ENCODE measurements at regions not wholly inside any gene's neighbourhood (a gene's known extent, or its start where the extent isn't known, plus 50 kb on each side); places are given as distances from the start of the nearest gene placed in this dataset.

DNA sequence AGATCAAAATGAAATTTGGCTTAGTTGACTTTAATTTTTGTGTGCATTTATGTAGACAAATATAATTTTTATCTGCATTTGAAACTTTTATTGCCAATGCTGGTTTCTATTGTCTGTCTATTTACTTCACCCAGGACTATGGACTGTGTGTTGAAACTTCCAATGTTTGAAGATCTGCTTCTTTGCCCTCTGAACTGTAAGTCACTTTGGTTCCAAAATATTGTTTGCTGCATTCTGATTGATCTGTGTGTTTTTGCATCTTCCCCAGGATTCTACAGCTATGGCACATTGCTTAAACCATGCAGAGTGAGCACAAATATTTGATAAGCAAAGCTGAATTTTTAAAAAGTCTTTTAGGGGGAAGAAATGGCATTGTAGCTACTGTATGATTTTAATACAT, 131.0 kb upstream of the SOX5 start:
- intact Hi-C loops (cut with micrococcal nuclease) = no loop called here
- POLR2A ChIA-PET = no interaction called here
- CTCF ChIA-PET = no interaction called here

More for the DNA sequence above, 131.0 kb upstream of the SOX5 start:
- Histone ChIP-seq H3K4me3 (replicated peaks in 1 of 2; ENCODE audit: low read depth in 1 of 2, low read length in 2 of 2) (no peak overlapping the region), H3K36me3 (ENCODE audit: control insufficient read depth in 1 of 2, insufficient read depth in 2 of 2, low read length in 2 of 2) (no peaks in the 10 kb centered on the region), H3K4me2 (ENCODE audit: low read length) (no peak overlapping the region), H2AFZ (ENCODE audit: low read depth, low read length, poor library complexity, severe bottlenecking) (no peak overlapping the region), H4K20me1 (ENCODE audit: insufficient read depth) (no peaks in the 10 kb centered on the region), H3K79me2 (ENCODE audit: insufficient read depth, low read length) (no peaks in the 10 kb centered on the region), H3K9me2 (ENCODE audit: insufficient read depth) (no peaks in the 10 kb centered on the region), H3K9me3 (ENCODE audit: control insufficient read depth in 1 of 2, insufficient read depth in 1 of 2, low read depth in 1 of 2, low read length in 2 of 2) (peaks cover 3 to 38% of the 10 kb centered on the region in 2 experiments; a peak in 2 of 4 replicates), H3K27me3 (ENCODE audit: insufficient read depth, low read length) (no peaks in the 10 kb centered on the region), H3K4me1 (ENCODE audit: control insufficient read depth in 1 of 2, insufficient read depth in 2 of 2, low read length in 2 of 2) (no peaks in the 10 kb centered on the region), H3K27ac (ENCODE audit: low read depth, low read length) (no peak overlapping the region), H3K9ac (ENCODE audit: low read length) (no peak overlapping the region)
- no peak for DNase-seq (ENCODE audit: low read depth, low spot score)
- BruUV-seq (replicated peaks) = no TSS peak
- TF ChIP-seq ZNF274 (IDR thresholded peaks at IDR 0.05; ENCODE audit: low read depth, low read length) = no peak
- TF ChIP-seq TCF7L2 (IDR thresholded peaks at IDR 0.05; ENCODE audit: borderline replicate concordance, extremely low read depth, insufficient read depth, insufficient read length) = no peak
- TF ChIP-seq, protein P1, sequence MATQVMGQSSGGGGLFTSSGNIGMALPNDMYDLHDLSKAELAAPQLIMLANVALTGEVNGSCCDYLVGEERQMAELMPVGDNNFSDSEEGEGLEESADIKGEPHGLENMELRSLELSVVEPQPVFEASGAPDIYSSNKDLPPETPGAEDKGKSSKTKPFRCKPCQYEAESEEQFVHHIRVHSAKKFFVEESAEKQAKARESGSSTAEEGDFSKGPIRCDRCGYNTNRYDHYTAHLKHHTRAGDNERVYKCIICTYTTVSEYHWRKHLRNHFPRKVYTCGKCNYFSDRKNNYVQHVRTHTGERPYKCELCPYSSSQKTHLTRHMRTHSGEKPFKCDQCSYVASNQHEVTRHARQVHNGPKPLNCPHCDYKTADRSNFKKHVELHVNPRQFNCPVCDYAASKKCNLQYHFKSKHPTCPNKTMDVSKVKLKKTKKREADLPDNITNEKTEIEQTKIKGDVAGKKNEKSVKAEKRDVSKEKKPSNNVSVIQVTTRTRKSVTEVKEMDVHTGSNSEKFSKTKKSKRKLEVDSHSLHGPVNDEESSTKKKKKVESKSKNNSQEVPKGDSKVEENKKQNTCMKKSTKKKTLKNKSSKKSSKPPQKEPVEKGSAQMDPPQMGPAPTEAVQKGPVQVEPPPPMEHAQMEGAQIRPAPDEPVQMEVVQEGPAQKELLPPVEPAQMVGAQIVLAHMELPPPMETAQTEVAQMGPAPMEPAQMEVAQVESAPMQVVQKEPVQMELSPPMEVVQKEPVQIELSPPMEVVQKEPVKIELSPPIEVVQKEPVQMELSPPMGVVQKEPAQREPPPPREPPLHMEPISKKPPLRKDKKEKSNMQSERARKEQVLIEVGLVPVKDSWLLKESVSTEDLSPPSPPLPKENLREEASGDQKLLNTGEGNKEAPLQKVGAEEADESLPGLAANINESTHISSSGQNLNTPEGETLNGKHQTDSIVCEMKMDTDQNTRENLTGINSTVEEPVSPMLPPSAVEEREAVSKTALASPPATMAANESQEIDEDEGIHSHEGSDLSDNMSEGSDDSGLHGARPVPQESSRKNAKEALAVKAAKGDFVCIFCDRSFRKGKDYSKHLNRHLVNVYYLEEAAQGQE (IDR thresholded peaks at IDR 0.05; ENCODE audit: low read depth) = no peak
- TF ChIP-seq CEBPB (IDR thresholded peaks at IDR 0.05; ENCODE audit: low read depth) = no peak
- TF ChIP-seq RAD21 (IDR thresholded peaks at IDR 0.05; ENCODE audit: low read depth) = no peak
- TF ChIP-seq, protein P2, sequence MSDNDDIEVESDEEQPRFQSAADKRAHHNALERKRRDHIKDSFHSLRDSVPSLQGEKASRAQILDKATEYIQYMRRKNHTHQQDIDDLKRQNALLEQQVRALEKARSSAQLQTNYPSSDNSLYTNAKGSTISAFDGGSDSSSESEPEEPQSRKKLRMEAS (IDR thresholded peaks at IDR 0.05) = no peak
- no peak for TF ChIP-seq POLR2A (IDR thresholded peaks at IDR 0.05; ENCODE audit: borderline replicate concordance, extremely low read depth, insufficient read depth, insufficient read length)
- TF ChIP-seq FOSL1 (IDR thresholded peaks at IDR 0.05; ENCODE audit: low read depth) = no peak
- TF ChIP-seq, protein P3, sequence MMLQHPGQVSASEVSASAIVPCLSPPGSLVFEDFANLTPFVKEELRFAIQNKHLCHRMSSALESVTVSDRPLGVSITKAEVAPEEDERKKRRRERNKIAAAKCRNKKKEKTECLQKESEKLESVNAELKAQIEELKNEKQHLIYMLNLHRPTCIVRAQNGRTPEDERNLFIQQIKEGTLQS (IDR thresholded peaks at IDR 0.05) = no peak
- no peak for TF ChIP-seq CBX3 (IDR thresholded peaks at IDR 0.05; ENCODE audit: low read depth)
- TF ChIP-seq, protein P4, sequence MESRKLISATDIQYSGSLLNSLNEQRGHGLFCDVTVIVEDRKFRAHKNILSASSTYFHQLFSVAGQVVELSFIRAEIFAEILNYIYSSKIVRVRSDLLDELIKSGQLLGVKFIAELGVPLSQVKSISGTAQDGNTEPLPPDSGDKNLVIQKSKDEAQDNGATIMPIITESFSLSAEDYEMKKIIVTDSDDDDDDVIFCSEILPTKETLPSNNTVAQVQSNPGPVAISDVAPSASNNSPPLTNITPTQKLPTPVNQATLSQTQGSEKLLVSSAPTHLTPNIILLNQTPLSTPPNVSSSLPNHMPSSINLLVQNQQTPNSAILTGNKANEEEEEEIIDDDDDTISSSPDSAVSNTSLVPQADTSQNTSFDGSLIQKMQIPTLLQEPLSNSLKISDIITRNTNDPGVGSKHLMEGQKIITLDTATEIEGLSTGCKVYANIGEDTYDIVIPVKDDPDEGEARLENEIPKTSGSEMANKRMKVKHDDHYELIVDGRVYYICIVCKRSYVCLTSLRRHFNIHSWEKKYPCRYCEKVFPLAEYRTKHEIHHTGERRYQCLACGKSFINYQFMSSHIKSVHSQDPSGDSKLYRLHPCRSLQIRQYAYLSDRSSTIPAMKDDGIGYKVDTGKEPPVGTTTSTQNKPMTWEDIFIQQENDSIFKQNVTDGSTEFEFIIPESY (IDR thresholded peaks at IDR 0.05; ENCODE audit: extremely low read depth, insufficient replicate concordance, low read length) = no peak
- TF ChIP-seq EGR1 (IDR thresholded peaks at IDR 0.05; ENCODE audit: low read depth) = no peak
- no peak for TF ChIP-seq SIN3A (IDR thresholded peaks at IDR 0.05; ENCODE audit: low read depth)
- TF ChIP-seq SRF (IDR thresholded peaks at IDR 0.05; ENCODE audit: low read depth) = no peak
- no peak for ATAC-seq
- RAD21 ChIA-PET (ENCODE audit: low non-redundant PET in 1 of 2, low total read pairs in 2 of 2, uncharacterized antibody in 2 of 2, unreplicated experiment in 2 of 2) = no interaction called here

Data from HCT116 (cell line).